ENCODE measurements at regions not wholly inside any gene's neighbourhood (a gene's known extent, or its start where the extent isn't known, plus 50 kb on each side); places are given as distances from the start of the nearest gene placed in this dataset.
"Not testable (repeated sequence)": the region's sequence is repeated elsewhere in the genome, so short reads cannot be mapped to it uniquely, and the experiment has no call there.

GRCh38 chr5:112555197-112555596 lies 136.1 kb upstream of the EPB41L4A start:
- H3K4me1 ChIP-seq (ENCODE audit: control insufficient read depth, low read depth, low read length): no peaks in the 10 kb centered on the region
- no peaks in the 10 kb centered on the region for H3K27me3 ChIP-seq (ENCODE audit: control insufficient read depth, insufficient read depth, low read length)
- H3K4me3 ChIP-seq (ENCODE audit: low read length): no peak overlapping the region
- H3K9ac ChIP-seq (ENCODE audit: low read length): no peak overlapping the region
- H3K27ac ChIP-seq (ENCODE audit: low read length): no peak overlapping the region
- H3K36me3 ChIP-seq (ENCODE audit: control insufficient read depth, low read depth, low read length): no peaks in the 10 kb centered on the region
- H3K9me3 ChIP-seq (ENCODE audit: control insufficient read depth, low read depth, low read length): no peaks in the 10 kb centered on the region

- no peaks in the 10 kb centered on the region for H3K4me1 ChIP-seq (ENCODE audit: control insufficient read depth, low read depth, low read length)
- no peaks in the 10 kb centered on the region for H3K36me3 ChIP-seq (ENCODE audit: control insufficient read depth, low read depth, low read length)
- no peak overlapping the region for H3K4me3 ChIP-seq (ENCODE audit: low read length)
- H3K9me3 ChIP-seq (ENCODE audit: control insufficient read depth, low read depth, low read length): no peaks in the 10 kb centered on the region
- no peak overlapping the region for H3K27ac ChIP-seq (ENCODE audit: low read length)
- no peak overlapping the region for H3K9ac ChIP-seq (ENCODE audit: low read length)
- H3K27me3 ChIP-seq (ENCODE audit: control insufficient read depth, insufficient read depth, low read length): no peaks in the 10 kb centered on the region
These were observed 136.6 kb upstream of the EPB41L4A start for GRCh38 chr5:112555691-112556090.

- not testable (repeated sequence) for H3K4me1 ChIP-seq (ENCODE audit: control insufficient read depth, low read depth, low read length); H3K36me3 ChIP-seq (ENCODE audit: control insufficient read depth, low read depth, low read length); H3K9me3 ChIP-seq (ENCODE audit: control insufficient read depth, low read depth, low read length); H3K9ac ChIP-seq (ENCODE audit: low read length); H3K27ac ChIP-seq (ENCODE audit: low read length); H3K27me3 ChIP-seq (ENCODE audit: control insufficient read depth, insufficient read depth, low read length); H3K4me3 ChIP-seq (ENCODE audit: low read length)
These were observed 140.4 kb upstream of the EPB41L4A start for GRCh38 chr5:112559501-112559900.

GRCh38 chr5:112560371-112560770 lies 141.3 kb upstream of the EPB41L4A start:
- Histone ChIP-seq H3K9ac (ENCODE audit: low read length) (no peak overlapping the region), H3K4me1 (ENCODE audit: control insufficient read depth, low read depth, low read length) (no peaks in the 10 kb centered on the region), H3K27ac (ENCODE audit: low read length) (no peak overlapping the region), H3K36me3 (ENCODE audit: control insufficient read depth, low read depth, low read length) (no peaks in the 10 kb centered on the region), H3K4me3 (ENCODE audit: low read length) (no peak overlapping the region), H3K9me3 (ENCODE audit: control insufficient read depth, low read depth, low read length) (peaks cover 4% of the 10 kb centered on the region), H3K27me3 (ENCODE audit: control insufficient read depth, insufficient read depth, low read length) (no peaks in the 10 kb centered on the region)

GRCh38 chr5:112563169-112563826 lies 144.2 kb upstream of the EPB41L4A start:
- Histone ChIP-seq H3K4me3 (ENCODE audit: low read length) (no peak overlapping the region), H3K4me1 (ENCODE audit: control insufficient read depth, low read depth, low read length) (no peaks in the 10 kb centered on the region), H3K36me3 (ENCODE audit: control insufficient read depth, low read depth, low read length) (no peaks in the 10 kb centered on the region), H3K27ac (ENCODE audit: low read length) (no peak overlapping the region), H3K9me3 (ENCODE audit: control insufficient read depth, low read depth, low read length) (peaks cover 4% of the 10 kb centered on the region), H3K9ac (ENCODE audit: low read length) (no peak overlapping the region), H3K27me3 (ENCODE audit: control insufficient read depth, insufficient read depth, low read length) (no peaks in the 10 kb centered on the region)

- Histone ChIP-seq H3K4me1 (ENCODE audit: control insufficient read depth, low read depth, low read length) (no peaks in the 10 kb centered on the region), H3K4me3 (ENCODE audit: low read length) (no peak overlapping the region), H3K9me3 (ENCODE audit: control insufficient read depth, low read depth, low read length) (peaks cover 4% of the 10 kb centered on the region), H3K27ac (ENCODE audit: low read length) (no peak overlapping the region), H3K27me3 (ENCODE audit: control insufficient read depth, insufficient read depth, low read length) (no peaks in the 10 kb centered on the region), H3K36me3 (ENCODE audit: control insufficient read depth, low read depth, low read length) (no peaks in the 10 kb centered on the region), H3K9ac (ENCODE audit: low read length) (no peak overlapping the region)
These were observed 147.2 kb upstream of the EPB41L4A start for GRCh38 chr5:112566251-112566650.

GRCh38 chr5:112569596-112569995 lies 150.5 kb upstream of the EPB41L4A start:
- no peaks in the 10 kb centered on the region for H3K9me3 ChIP-seq (ENCODE audit: control insufficient read depth, low read depth, low read length)
- no peak overlapping the region for H3K27ac ChIP-seq (ENCODE audit: low read length)
- no peak overlapping the region for H3K9ac ChIP-seq (ENCODE audit: low read length)
- H3K4me1 ChIP-seq (ENCODE audit: control insufficient read depth, low read depth, low read length): no peaks in the 10 kb centered on the region
- H3K4me3 ChIP-seq (ENCODE audit: low read length): no peak overlapping the region
- H3K36me3 ChIP-seq (ENCODE audit: control insufficient read depth, low read depth, low read length): no peaks in the 10 kb centered on the region
- no peaks in the 10 kb centered on the region for H3K27me3 ChIP-seq (ENCODE audit: control insufficient read depth, insufficient read depth, low read length)

GRCh38 chr5:112570708-112571444 lies 151.8 kb upstream of the EPB41L4A start:
- Histone ChIP-seq H3K4me1 (ENCODE audit: control insufficient read depth, low read depth, low read length) (no peaks in the 10 kb centered on the region), H3K36me3 (ENCODE audit: control insufficient read depth, low read depth, low read length) (no peaks in the 10 kb centered on the region), H3K4me3 (ENCODE audit: low read length) (no peak overlapping the region), H3K9me3 (ENCODE audit: control insufficient read depth, low read depth, low read length) (no peaks in the 10 kb centered on the region), H3K9ac (ENCODE audit: low read length) (no peak overlapping the region), H3K27ac (ENCODE audit: low read length) (no peak overlapping the region), H3K27me3 (ENCODE audit: control insufficient read depth, insufficient read depth, low read length) (no peaks in the 10 kb centered on the region)

- Histone ChIP-seq H3K27ac (ENCODE audit: low read length) (no peak overlapping the region), H3K27me3 (ENCODE audit: control insufficient read depth, insufficient read depth, low read length) (no peaks in the 10 kb centered on the region), H3K4me3 (ENCODE audit: low read length) (no peak overlapping the region), H3K36me3 (ENCODE audit: control insufficient read depth, low read depth, low read length) (no peaks in the 10 kb centered on the region), H3K4me1 (ENCODE audit: control insufficient read depth, low read depth, low read length) (no peaks in the 10 kb centered on the region), H3K9ac (ENCODE audit: low read length) (no peak overlapping the region), H3K9me3 (ENCODE audit: control insufficient read depth, low read depth, low read length) (no peaks in the 10 kb centered on the region)
These were observed 154.4 kb upstream of the EPB41L4A start for GRCh38 chr5:112573441-112573840.

GRCh38 chr5:112574536-112574935 lies 155.5 kb upstream of the EPB41L4A start:
- no peak overlapping the region for H3K27ac ChIP-seq (ENCODE audit: low read length)
- no peaks in the 10 kb centered on the region for H3K4me1 ChIP-seq (ENCODE audit: control insufficient read depth, low read depth, low read length)
- H3K9ac ChIP-seq (ENCODE audit: low read length): no peak overlapping the region
- H3K27me3 ChIP-seq (ENCODE audit: control insufficient read depth, insufficient read depth, low read length): no peaks in the 10 kb centered on the region
- H3K36me3 ChIP-seq (ENCODE audit: control insufficient read depth, low read depth, low read length): no peaks in the 10 kb centered on the region
- no peaks in the 10 kb centered on the region for H3K9me3 ChIP-seq (ENCODE audit: control insufficient read depth, low read depth, low read length)
- H3K4me3 ChIP-seq (ENCODE audit: low read length): no peak overlapping the region

- H3K27ac ChIP-seq (ENCODE audit: low read length): no peak overlapping the region
- H3K36me3 ChIP-seq (ENCODE audit: control insufficient read depth, low read depth, low read length): no peaks in the 10 kb centered on the region
- no peaks in the 10 kb centered on the region for H3K4me1 ChIP-seq (ENCODE audit: control insufficient read depth, low read depth, low read length)
These were observed 157.3 kb upstream of the EPB41L4A start for GRCh38 chr5:112576298-112576925.

More at GRCh38 chr5:112576298-112576925, 157.3 kb upstream of the EPB41L4A start:
- H3K9me3 ChIP-seq (ENCODE audit: control insufficient read depth, low read depth, low read length): no peaks in the 10 kb centered on the region
- no peaks in the 10 kb centered on the region for H3K27me3 ChIP-seq (ENCODE audit: control insufficient read depth, insufficient read depth, low read length)
- no peak overlapping the region for H3K9ac ChIP-seq (ENCODE audit: low read length)
- no peak overlapping the region for H3K4me3 ChIP-seq (ENCODE audit: low read length)

Data from iPS-18a (cell line).